ENCODE measurements at regions not wholly inside any gene's neighbourhood (a gene's known extent, or its start where the extent isn't known, plus 50 kb on each side); places are given as distances from the start of the nearest gene placed in this dataset.

GRCh38 chrX:20412871-20413486 lies 146.3 kb upstream of the RPS6KA3 start:
- TF ChIP-seq CTCF (IDR thresholded peaks at IDR 0.05) = no peak
- peaks cover 7% of the 10 kb centered on the region for H3K9me3 Mint-ChIP-seq (ENCODE audit: low read depth)
- H3K36me3 Mint-ChIP-seq (ENCODE audit: low read depth) = no peaks in the 10 kb centered on the region
- no peaks in the 10 kb centered on the region for H3K27me3 Mint-ChIP-seq (ENCODE audit: low read depth)
- DNase-seq (ENCODE audit: low spot score) = no peak
- H3K4me1 Mint-ChIP-seq (ENCODE audit: low read depth) = no peaks in the 10 kb centered on the region
- no peak overlapping the region for H3K27ac Mint-ChIP-seq (ENCODE audit: unreplicated experiment)
- no peak overlapping the region for H3K4me3 Mint-ChIP-seq (ENCODE audit: unreplicated experiment)

GRCh38 chrX:20410540-20410939 lies 143.8 kb upstream of the RPS6KA3 start:
- H3K27ac Mint-ChIP-seq (ENCODE audit: unreplicated experiment) = no peak overlapping the region
- peaks cover 12% of the 10 kb centered on the region for H3K9me3 Mint-ChIP-seq (ENCODE audit: low read depth)
- no peak for TF ChIP-seq CTCF (IDR thresholded peaks at IDR 0.05)
- no peaks in the 10 kb centered on the region for H3K27me3 Mint-ChIP-seq (ENCODE audit: low read depth)
- no peak for DNase-seq (ENCODE audit: low spot score)
- no peaks in the 10 kb centered on the region for H3K36me3 Mint-ChIP-seq (ENCODE audit: low read depth)
- H3K4me1 Mint-ChIP-seq (ENCODE audit: low read depth) = no peaks in the 10 kb centered on the region
- no peak overlapping the region for H3K4me3 Mint-ChIP-seq (ENCODE audit: unreplicated experiment)

- DNase-seq (ENCODE audit: low spot score) = no peak
- no peak for TF ChIP-seq CTCF (IDR thresholded peaks at IDR 0.05)
- Mint-ChIP-seq H3K4me1 (ENCODE audit: low read depth) (no peaks in the 10 kb centered on the region), H3K27ac (ENCODE audit: unreplicated experiment) (no peak overlapping the region), H3K4me3 (ENCODE audit: unreplicated experiment) (no peak overlapping the region), H3K36me3 (ENCODE audit: low read depth) (no peaks in the 10 kb centered on the region), H3K27me3 (ENCODE audit: low read depth) (no peaks in the 10 kb centered on the region), H3K9me3 (ENCODE audit: low read depth) (peaks cover 12% of the 10 kb centered on the region)
Measured at GRCh38 chrX:20409991-20410390, 143.3 kb upstream of the RPS6KA3 start.

- Mint-ChIP-seq H3K27ac (ENCODE audit: unreplicated experiment) (no peak overlapping the region), H3K27me3 (ENCODE audit: low read depth) (no peaks in the 10 kb centered on the region), H3K9me3 (ENCODE audit: low read depth) (peaks cover 10% of the 10 kb centered on the region), H3K36me3 (ENCODE audit: low read depth) (no peaks in the 10 kb centered on the region), H3K4me3 (ENCODE audit: unreplicated experiment) (no peak overlapping the region), H3K4me1 (ENCODE audit: low read depth) (no peaks in the 10 kb centered on the region)
- DNase-seq (ENCODE audit: low spot score) = no peak
- TF ChIP-seq CTCF (IDR thresholded peaks at IDR 0.05) = no peak
Measured at GRCh38 chrX:20402956-20403355, 136.2 kb upstream of the RPS6KA3 start.

GRCh38 chrX:20399728-20400414 lies 133.2 kb upstream of the RPS6KA3 start:
- Mint-ChIP-seq H3K9me3 (ENCODE audit: low read depth) (peaks cover 5% of the 10 kb centered on the region), H3K27ac (ENCODE audit: unreplicated experiment) (no peak overlapping the region), H3K27me3 (ENCODE audit: low read depth) (peaks cover 1% of the 10 kb centered on the region), H3K36me3 (ENCODE audit: low read depth) (no peaks in the 10 kb centered on the region), H3K4me1 (ENCODE audit: low read depth) (no peaks in the 10 kb centered on the region), H3K4me3 (ENCODE audit: unreplicated experiment) (no peak overlapping the region)
- TF ChIP-seq CTCF (IDR thresholded peaks at IDR 0.05) = no peak
- DNase-seq (ENCODE audit: low spot score) = no peak
